GM20000 (cell line): ENCODE measurements at regions not wholly inside any gene's neighbourhood (a gene's known extent, or its start where the extent isn't known, plus 50 kb on each side); places are given as distances from the start of the nearest gene placed in this dataset.

Source experiments
- DNase-seq: peaks from one replicate; pipeline ENCODE4 v3.0.0; 2012; ENCODE audit warnings: low spot score
- CTCF ChIP-seq: IDR thresholded peaks from 2 replicates; pipeline ENCODE4 v1.5.1; 2012; ENCODE audit warnings: mild to moderate bottlenecking, control low read depth; ENCODE audit errors: extremely low read depth, missing control alignments

GRCh38 chr2:239897596-239898235, 127.4 kb downstream of the NDUFA10 start:
- TF ChIP-seq CTCF, result no peak
- no peak for DNase-seq

GRCh38 chr2:239896075-239896474, 129.1 kb downstream of the NDUFA10 start:
- no peak for DNase-seq
- no peak for TF ChIP-seq CTCF

GRCh38 chr2:239895669-239896068, 129.5 kb downstream of the NDUFA10 start:
- DNase-seq, result no peak
- no peak for TF ChIP-seq CTCF

GRCh38 chr2:239895116-239895515, 130.0 kb downstream of the NDUFA10 start:
- no peak for DNase-seq
- TF ChIP-seq CTCF, result no peak

GRCh38 chr2:239894276-239894675, 130.9 kb downstream of the NDUFA10 start:
- DNase-seq, result no peak
- no peak for TF ChIP-seq CTCF

- TF ChIP-seq CTCF, result no peak
- DNase-seq, result no peak
Measured at GRCh38 chr2:239893236-239893515, 132.0 kb downstream of the NDUFA10 start.

- DNase-seq, result no peak
- no peak for TF ChIP-seq CTCF
Measured at GRCh38 chr2:239892441-239893235, 132.5 kb downstream of the NDUFA10 start.
